Mesenchymal stem cell (in vitro differentiated cells and primary cell): ENCODE measurements at regions not wholly inside any gene's neighbourhood (a gene's known extent, or its start where the extent isn't known, plus 50 kb on each side); places are given as distances from the start of the nearest gene placed in this dataset.

Source experiments
- DNase-seq: peaks from one replicate; pipeline ENCODE4 v3.0.0-alpha.2; 2013
- H2AFZ ChIP-seq: one replicate; pipeline ENCODE4 v1.6.1; 2013; ENCODE audit warnings: low read depth, mild to moderate bottlenecking, control low read depth, inconsistent platforms, low read length, moderate library complexity
- H2AK5ac ChIP-seq: 2 replicates; pipeline ENCODE4 v1.6.1; 2013; ENCODE audit warnings: low read length, moderate library complexity, mild to moderate bottlenecking, inconsistent platforms; ENCODE audit not compliant: severe bottlenecking
- H2BK120ac ChIP-seq: one replicate; pipeline ENCODE4 v1.6.1; 2013; ENCODE audit warnings: low read depth, mild to moderate bottlenecking, inconsistent platforms, low read length, moderate library complexity
- H2BK12ac ChIP-seq, 2 experiments: one replicate each; pipeline ENCODE4 v1.6.1; 2013; ENCODE audit warnings: inconsistent platforms in 2 of 2, low read length in 2 of 2, mild to moderate bottlenecking in 2 of 2, moderate library complexity in 2 of 2, control low read depth in 1 of 2
- H2BK15ac ChIP-seq: one replicate; pipeline ENCODE4 v1.6.1; 2013; ENCODE audit warnings: mild to moderate bottlenecking, low read depth, inconsistent platforms; ENCODE audit not compliant: poor library complexity, severe bottlenecking
- H2BK5ac ChIP-seq: 2 replicates; pipeline ENCODE4 v1.6.1; 2013; ENCODE audit warnings: low read depth, mild to moderate bottlenecking, low read length, control low read depth, inconsistent platforms; ENCODE audit not compliant: poor library complexity, severe bottlenecking
- H3K14ac ChIP-seq, 2 experiments: one replicate each; pipeline ENCODE4 v1.6.1; 2013; ENCODE audit warnings: inconsistent platforms in 2 of 2, low read length in 2 of 2, control low read depth in 1 of 2, mild to moderate bottlenecking in 1 of 2, moderate library complexity in 1 of 2
- H3K18ac ChIP-seq, 2 experiments: one replicate each; pipeline ENCODE4 v1.6.1; 2013; ENCODE audit warnings: inconsistent platforms in 2 of 2, low read length in 2 of 2, control low read depth in 1 of 2, low read depth in 1 of 2, mild to moderate bottlenecking in 1 of 2
- H3K23ac ChIP-seq, 2 experiments: one replicate each; pipeline ENCODE4 v1.6.1; 2013; ENCODE audit warnings: inconsistent platforms in 2 of 2, low read length in 2 of 2, mild to moderate bottlenecking in 2 of 2, moderate library complexity in 2 of 2, control low read depth in 1 of 2
- H3K27ac ChIP-seq: 2 replicates; pipeline ENCODE4 v1.5.1; 2013; ENCODE audit warnings: mild to moderate bottlenecking, moderate library complexity, low read length, control low read depth, inconsistent platforms; ENCODE audit not compliant: poor library complexity, severe bottlenecking
- H3K27me3 ChIP-seq, 2 experiments: 2 replicates each; pipeline versions ENCODE4 v1.6.1 to v1.7.0; 2013; ENCODE audit warnings: low read length in 2 of 2, mild to moderate bottlenecking in 2 of 2, moderate library complexity in 2 of 2, control low read depth in 1 of 2, inconsistent platforms in 1 of 2; ENCODE audit not compliant: control insufficient read depth in 1 of 2, insufficient read depth in 1 of 2
- H3K36me3 ChIP-seq, 2 experiments: 2 replicates each; pipeline versions ENCODE4 v1.6.1 to v1.7.0; 2013; ENCODE audit warnings: low read length in 2 of 2, control low read depth in 1 of 2, inconsistent platforms in 1 of 2, low read depth in 1 of 2, mild to moderate bottlenecking in 1 of 2; ENCODE audit not compliant: insufficient read depth in 2 of 2, control insufficient read depth in 1 of 2
- H3K4ac ChIP-seq, 2 experiments: one replicate each; pipeline ENCODE4 v1.6.1; 2013; ENCODE audit warnings: inconsistent platforms in 2 of 2, low read length in 2 of 2, mild to moderate bottlenecking in 2 of 2, moderate library complexity in 2 of 2, control low read depth in 1 of 2, low read depth in 1 of 2
- H3K4me1 ChIP-seq: 2 replicates; pipeline ENCODE4 v1.6.1; 2013; ENCODE audit warnings: low read depth, low read length, control low read depth; ENCODE audit not compliant: control insufficient read depth, insufficient read depth
- H3K4me2 ChIP-seq: 2 replicates; pipeline ENCODE4 v1.6.1; 2013; ENCODE audit warnings: low read length, mild to moderate bottlenecking, inconsistent platforms; ENCODE audit not compliant: poor library complexity, severe bottlenecking
- H3K4me3 ChIP-seq, 2 experiments: 2 replicates each; pipeline versions ENCODE4 v1.5.1 to v1.7.0; 2013; ENCODE audit warnings: low read length in 2 of 2, mild to moderate bottlenecking in 2 of 2, control low read depth in 1 of 2, low read depth in 1 of 2; ENCODE audit not compliant: insufficient read depth in 1 of 2
- H3K79me1 ChIP-seq: replicated peaks from 2 replicates; pipeline ENCODE4 v1.6.1; 2013; ENCODE audit warnings: mild to moderate bottlenecking, control low read depth, low read length, inconsistent platforms; ENCODE audit not compliant: poor library complexity, severe bottlenecking
- H3K9ac ChIP-seq: 2 replicates; pipeline ENCODE4 v1.7.0; 2013; ENCODE audit warnings: mild to moderate bottlenecking, low read length, moderate library complexity
- H3K9me3 ChIP-seq: 2 replicates; pipeline ENCODE4 v1.7.0; 2013; ENCODE audit warnings: mild to moderate bottlenecking, low read length; ENCODE audit not compliant: control insufficient read depth
- H4K8ac ChIP-seq: one replicate; pipeline ENCODE4 v1.6.1; 2013; ENCODE audit warnings: inconsistent platforms, mild to moderate bottlenecking, low read length, moderate library complexity
- H4K91ac ChIP-seq: one replicate; pipeline ENCODE4 v1.6.1; 2013; ENCODE audit warnings: mild to moderate bottlenecking, low read length, inconsistent platforms
- WGBS: methylation state at CpG from one replicate; pipeline ENCODE4 v1.1.7; 2013; ENCODE audit warnings: mixed read lengths; 5-methylcytosine and 5-hydroxymethylcytosine counted together

GRCh38 chr2:57656198-57656597 lies 390.4 kb upstream of the VRK2 start:
- no peak overlapping the region for H2BK12ac ChIP-seq
- H3K9ac ChIP-seq: no peak overlapping the region
- no peak overlapping the region for H3K4me3 ChIP-seq
- H3K23ac ChIP-seq: no peak overlapping the region
- no peak overlapping the region for H3K18ac ChIP-seq
- H3K27me3 ChIP-seq: no peaks in the 10 kb centered on the region
- H3K9me3 ChIP-seq: peaks cover 19% of the 10 kb centered on the region
- H3K14ac ChIP-seq: no peak overlapping the region
- H3K4me2 ChIP-seq: no peak overlapping the region
- H3K4ac ChIP-seq: no peak overlapping the region
- H2BK15ac ChIP-seq: no peak overlapping the region
- no peaks in the 10 kb centered on the region for H3K4me1 ChIP-seq
- no peak overlapping the region for H2AFZ ChIP-seq
- H2AK5ac ChIP-seq: no peak overlapping the region
- H3K79me1 ChIP-seq: no peaks in the 10 kb centered on the region
- no peak overlapping the region for H2BK5ac ChIP-seq
- no peaks in the 10 kb centered on the region for H3K36me3 ChIP-seq
- no peak overlapping the region for H2BK120ac ChIP-seq
- DNase-seq: no peak
- H4K91ac ChIP-seq: no peak overlapping the region
- 55% methylated on average over 1 of the region's 3 CpGs for WGBS
- no peak overlapping the region for H4K8ac ChIP-seq
- H3K27ac ChIP-seq: no peak overlapping the region

GRCh38 chr2:57669570-57669969 lies 377.0 kb upstream of the VRK2 start:
- H2BK15ac ChIP-seq: no peak overlapping the region
- H3K27me3 ChIP-seq: no peaks in the 10 kb centered on the region
- no peak overlapping the region for H4K8ac ChIP-seq
- WGBS: no CpG with 5 or more reads among the region's 1 CpG
- H3K9me3 ChIP-seq: no peaks in the 10 kb centered on the region
- no peak overlapping the region for H3K23ac ChIP-seq
- no peaks in the 10 kb centered on the region for H3K4me1 ChIP-seq
- H3K27ac ChIP-seq: no peak overlapping the region
- H3K79me1 ChIP-seq: no peaks in the 10 kb centered on the region
- no peak overlapping the region for H3K4me2 ChIP-seq
- H3K18ac ChIP-seq: no peak overlapping the region
- H3K4ac ChIP-seq: no peak overlapping the region
- no peak for DNase-seq
- no peak overlapping the region for H2BK12ac ChIP-seq
- H3K9ac ChIP-seq: no peak overlapping the region
- H2AK5ac ChIP-seq: no peak overlapping the region
- no peak overlapping the region for H2BK120ac ChIP-seq
- no peak overlapping the region for H3K14ac ChIP-seq
- no peak overlapping the region for H2BK5ac ChIP-seq
- no peak overlapping the region for H4K91ac ChIP-seq
- no peaks in the 10 kb centered on the region for H3K36me3 ChIP-seq
- no peak overlapping the region for H3K4me3 ChIP-seq
- H2AFZ ChIP-seq: no peak overlapping the region

GRCh38 chr2:57674025-57674424 lies 372.6 kb upstream of the VRK2 start:
- H3K4me2 ChIP-seq: no peak overlapping the region

DNA sequence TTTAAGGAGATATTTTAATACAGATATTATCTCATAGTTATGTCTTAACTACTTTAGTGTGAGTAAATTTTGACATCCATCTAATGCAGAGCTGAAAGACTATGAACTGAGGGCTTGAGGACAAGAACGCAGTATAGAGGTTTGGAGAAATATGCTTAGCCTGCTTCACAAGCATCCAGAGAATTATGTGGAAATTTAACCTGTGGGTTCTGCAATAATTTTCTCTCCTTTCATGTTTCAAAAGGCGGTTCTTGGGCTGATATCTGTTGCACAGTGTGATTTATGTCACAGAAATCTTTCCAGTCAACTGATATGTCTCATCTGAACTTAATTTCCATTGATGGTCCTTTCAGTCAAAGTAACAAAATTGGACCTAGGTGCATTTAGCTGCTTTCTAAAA lies 371.9 kb upstream of the VRK2 start:
- Histone ChIP-seq H3K14ac (no peak overlapping the region), H3K9ac (no peak overlapping the region), H2BK120ac (no peak overlapping the region), H3K36me3 (no peaks in the 10 kb centered on the region), H2BK12ac (no peak overlapping the region), H3K23ac (no peak overlapping the region), H3K4ac (no peak overlapping the region), H2AK5ac (no peak overlapping the region), H2AFZ (no peak overlapping the region), H2BK15ac (no peak overlapping the region), H2BK5ac (no peak overlapping the region), H3K27ac (no peak overlapping the region), H4K91ac (no peak overlapping the region), H3K4me3 (no peak overlapping the region), H3K79me1 (no peaks in the 10 kb centered on the region), H3K9me3 (no peaks in the 10 kb centered on the region), H3K18ac (no peak overlapping the region), H3K4me1 (no peaks in the 10 kb centered on the region), H3K4me2 (no peak overlapping the region), H4K8ac (no peak overlapping the region), H3K27me3 (no peaks in the 10 kb centered on the region)
- WGBS: 83% methylated on average over 2 of the region's 2 CpGs
- DNase-seq: no peak

More at GRCh38 chr2:57674025-57674424, 372.6 kb upstream of the VRK2 start:
- Histone ChIP-seq H2AK5ac (no peak overlapping the region), H3K18ac (no peak overlapping the region), H2BK12ac (no peak overlapping the region), H3K79me1 (no peaks in the 10 kb centered on the region), H3K27ac (no peak overlapping the region), H4K91ac (no peak overlapping the region), H2AFZ (no peak overlapping the region), H2BK15ac (no peak overlapping the region), H3K4me1 (no peaks in the 10 kb centered on the region), H3K23ac (no peak overlapping the region), H2BK120ac (no peak overlapping the region), H3K36me3 (no peaks in the 10 kb centered on the region), H3K9ac (no peak overlapping the region), H2BK5ac (no peak overlapping the region), H3K9me3 (no peaks in the 10 kb centered on the region), H3K14ac (no peak overlapping the region), H3K27me3 (no peaks in the 10 kb centered on the region), H4K8ac (no peak overlapping the region), H3K4me3 (no peak overlapping the region), H3K4ac (no peak overlapping the region)
- WGBS: 69% methylated on average over 2 of the region's 2 CpGs
- no peak for DNase-seq
